CD1c-positive myeloid dendritic cell (primary cell): ENCODE measurements at regions not wholly inside any gene's neighbourhood (a gene's known extent, or its start where the extent isn't known, plus 50 kb on each side); places are given as distances from the start of the nearest gene placed in this dataset.
"Not testable (repeated sequence)": the region's sequence is repeated elsewhere in the genome, so short reads cannot be mapped to it uniquely, and the experiment has no call there.

Experiments used
- DNase-seq: peaks from one replicate; pipeline ENCODE4 v3.0.0-alpha.2; 2016; ENCODE audit errors: extremely low spot score

DNA sequence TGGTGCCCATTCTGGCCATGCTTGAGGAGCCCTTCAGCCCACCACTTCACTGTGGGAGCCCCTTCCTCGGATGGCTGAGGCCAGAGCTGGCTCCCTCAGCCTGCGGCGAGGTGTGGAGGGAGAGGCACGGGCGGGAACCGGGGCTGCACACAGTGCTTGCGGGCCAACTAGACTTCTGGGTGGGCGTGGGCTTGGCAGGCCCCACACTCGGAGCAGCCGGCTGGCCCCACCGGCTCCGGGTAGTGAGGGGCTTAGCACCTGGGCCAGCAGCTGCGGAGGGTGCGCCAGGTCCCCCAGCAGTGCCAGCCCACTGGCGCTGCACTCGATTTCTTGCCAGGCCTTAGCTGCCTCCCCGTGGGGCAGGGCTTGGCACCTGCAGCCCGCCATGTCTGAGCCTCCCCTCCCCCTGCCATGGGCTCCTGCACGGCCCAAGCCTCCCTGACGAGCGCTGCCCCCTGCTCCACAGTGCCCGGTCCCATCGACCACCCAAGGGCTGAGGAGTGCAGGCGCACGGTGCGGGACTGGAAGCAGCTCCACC is 554.2 kb downstream of the GABRG2 start:
- not testable (repeated sequence) for DNase-seq

- no peak for DNase-seq
These were observed 556.5 kb downstream of the GABRG2 start for GRCh38 chr5:162624110-162624509.

DNA sequence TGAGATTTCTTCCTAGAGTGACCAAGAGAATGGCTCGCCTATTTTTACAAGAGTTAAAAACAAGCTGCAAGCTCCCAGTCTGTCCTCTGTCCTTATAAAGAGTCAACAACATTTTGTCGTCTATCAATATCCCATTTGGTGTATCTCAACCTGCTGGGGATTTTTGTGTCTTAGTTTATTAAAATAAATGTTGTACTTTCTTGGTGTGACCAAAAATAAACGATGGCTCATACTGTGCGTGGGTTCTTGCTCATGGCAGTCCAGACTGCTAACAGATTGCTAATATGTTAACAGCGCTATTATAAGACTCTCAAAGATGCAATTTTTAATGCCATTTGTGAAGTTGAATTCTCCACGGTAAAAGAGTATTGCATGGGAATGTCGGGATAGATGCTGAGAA is 569.9 kb downstream of the GABRG2 start:
- no peak for DNase-seq

DNA sequence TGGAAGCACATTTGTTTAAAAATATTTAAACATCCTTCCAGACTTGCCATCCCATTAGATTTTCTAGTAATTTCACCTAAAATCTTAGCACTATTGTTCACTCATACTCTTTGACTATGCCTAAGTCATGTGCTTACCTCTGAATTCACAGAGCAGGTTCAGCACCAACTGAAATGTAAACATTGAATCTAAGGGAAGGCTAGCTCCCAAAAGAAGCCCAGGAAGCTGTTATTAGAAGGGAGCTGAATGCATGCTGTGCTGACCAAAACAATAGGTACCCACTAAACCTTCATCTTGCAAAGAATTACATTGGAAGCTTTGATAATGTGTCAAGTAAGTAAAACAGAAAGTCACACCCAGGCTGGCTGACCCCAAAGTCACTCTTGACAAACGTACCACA is 571.3 kb downstream of the GABRG2 start:
- no peak for DNase-seq

- DNase-seq = no peak
These were observed 573.7 kb downstream of the GABRG2 start for GRCh38 chr5:162641142-162641813.

DNA sequence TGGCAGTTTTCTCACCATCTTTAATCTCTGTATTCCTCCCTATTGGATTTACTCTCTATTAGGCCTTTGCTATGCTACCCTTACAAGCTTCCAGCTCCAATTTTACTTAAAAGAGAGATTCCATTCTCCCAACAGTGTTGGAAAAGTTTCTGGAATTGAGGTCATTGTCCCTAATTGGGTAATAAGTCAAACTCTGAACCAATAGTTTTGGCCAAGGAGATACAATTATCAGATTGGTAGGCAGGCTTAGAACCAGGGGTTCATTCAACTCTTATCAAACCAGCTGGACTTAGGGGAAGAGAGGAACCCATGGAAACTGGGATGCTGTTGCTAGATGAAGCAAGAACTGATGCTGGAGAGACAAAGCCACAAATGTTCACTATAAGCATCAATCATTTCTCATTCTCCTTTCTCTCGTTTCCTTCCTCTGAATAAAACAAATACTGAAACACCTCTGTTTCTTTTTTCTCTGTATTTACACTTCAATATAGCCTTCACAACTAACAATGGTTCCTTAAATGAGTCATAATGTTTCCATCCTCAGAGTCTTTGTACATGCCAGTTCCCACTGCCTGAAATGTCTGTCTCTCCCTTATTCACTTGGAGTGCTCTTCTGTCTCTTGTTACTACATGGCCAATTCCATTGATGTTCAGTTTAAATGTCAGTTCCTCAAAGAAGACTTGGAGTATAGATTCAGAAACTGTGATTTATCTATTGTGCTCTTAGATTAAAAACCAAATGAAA is 587.3 kb downstream of the GABRG2 start:
- DNase-seq = no peak

DNA sequence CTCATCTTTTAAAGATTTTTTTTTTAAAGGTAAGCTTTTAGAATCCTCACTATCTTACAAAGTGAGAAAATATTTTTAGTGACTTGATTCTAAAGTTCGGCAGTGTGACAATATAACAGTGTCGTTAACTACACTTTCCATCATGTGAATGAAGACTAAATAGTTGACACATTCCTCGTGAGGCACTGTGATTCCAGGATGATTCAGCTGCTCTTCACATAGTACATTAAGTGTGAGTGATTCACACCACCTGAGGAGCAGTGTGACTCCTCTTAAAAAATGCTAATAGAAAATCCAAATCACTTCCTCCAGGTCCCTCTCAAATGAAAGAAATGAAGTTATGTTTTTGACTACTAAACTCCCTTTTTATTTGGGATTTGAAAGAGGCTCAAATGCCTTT is 589.5 kb downstream of the GABRG2 start:
- DNase-seq = no peak

DNA sequence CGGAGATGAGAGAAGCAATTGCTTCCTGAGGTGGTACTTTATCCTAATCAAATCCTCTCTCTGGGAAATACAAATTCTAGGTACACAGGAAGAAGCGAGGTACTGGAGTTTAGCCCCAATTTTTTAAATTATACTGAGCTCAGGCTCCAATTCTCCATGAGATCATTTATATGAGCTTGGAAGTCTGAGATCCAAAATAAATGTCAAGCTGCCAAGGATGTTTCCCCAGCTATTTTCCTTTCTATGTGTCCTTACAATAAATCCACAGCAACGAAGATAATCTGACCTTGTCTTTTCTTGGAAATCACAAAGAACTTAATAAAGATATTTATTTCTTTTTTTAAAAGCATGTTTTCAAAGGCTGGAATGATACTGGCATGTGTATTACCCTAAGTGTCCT is 597.3 kb downstream of the GABRG2 start:
- no peak for DNase-seq

- no peak for DNase-seq
These were observed 601.4 kb downstream of the GABRG2 start for GRCh38 chr5:162668926-162669325.

DNA sequence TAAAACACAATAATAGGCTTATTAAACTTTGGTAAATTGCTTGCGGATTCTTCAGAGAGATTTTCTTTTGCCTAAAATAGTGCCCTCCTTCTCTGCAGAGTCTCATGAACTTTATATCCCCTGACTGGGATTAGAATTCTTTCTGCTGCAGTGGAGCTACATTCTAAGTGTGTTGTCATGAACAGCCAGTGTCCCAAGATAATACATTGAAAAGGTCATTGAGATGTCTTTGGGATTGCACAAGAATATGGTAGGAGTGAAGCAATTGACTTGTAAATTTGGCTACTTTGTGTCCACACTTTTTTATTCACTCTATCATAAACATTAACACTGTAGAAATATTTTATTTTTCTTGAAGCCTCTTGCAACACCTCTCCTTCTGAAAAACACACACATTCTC is 604.5 kb downstream of the GABRG2 start:
- no peak for DNase-seq

GRCh38 chr5:162683284-162683683 is 615.7 kb downstream of the GABRG2 start:
- no peak for DNase-seq

- DNase-seq = no peak
These were observed 616.6 kb downstream of the GABRG2 start for GRCh38 chr5:162684145-162684544.

DNA sequence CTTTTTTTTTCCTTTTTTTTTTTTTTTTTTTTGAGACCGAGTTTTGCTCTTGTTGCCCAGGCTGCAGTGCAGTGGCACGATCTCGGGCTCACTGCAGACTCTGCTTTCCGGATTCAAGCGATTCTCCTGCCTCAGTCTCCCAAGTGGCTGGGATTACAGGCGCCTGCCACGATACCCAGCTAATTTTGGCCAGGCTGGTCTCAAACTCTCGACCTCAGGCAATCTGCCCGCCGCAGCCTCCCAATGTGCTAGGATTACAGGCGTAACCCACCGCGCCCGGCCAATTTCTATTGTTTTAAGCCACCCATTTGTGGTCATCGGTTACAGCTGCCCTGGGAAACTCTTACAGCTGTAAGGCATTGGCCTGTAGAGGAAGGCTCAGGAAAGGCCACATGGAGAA is 617.7 kb downstream of the GABRG2 start:
- DNase-seq = no peak

DNA sequence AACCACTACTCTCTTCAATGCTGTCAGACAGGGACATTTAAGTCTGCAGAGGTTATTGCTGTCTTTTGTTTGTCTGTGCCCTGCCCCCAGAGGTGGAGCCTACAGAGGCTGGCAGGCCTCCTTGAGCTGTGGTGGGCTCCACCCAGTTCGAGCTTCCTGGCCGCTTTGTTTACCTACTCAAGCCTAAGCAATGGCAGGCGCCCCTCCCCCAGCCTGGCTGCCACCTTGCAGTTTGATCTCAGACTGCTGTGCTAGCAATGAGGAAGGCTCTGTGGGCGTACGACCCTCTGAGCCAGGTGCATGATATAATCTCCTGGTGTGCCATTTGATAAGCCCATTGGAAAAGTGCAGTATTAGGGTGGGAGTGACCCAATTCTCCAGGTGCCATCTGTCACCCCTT is 628.7 kb downstream of the GABRG2 start:
- not testable (repeated sequence) for DNase-seq

DNA sequence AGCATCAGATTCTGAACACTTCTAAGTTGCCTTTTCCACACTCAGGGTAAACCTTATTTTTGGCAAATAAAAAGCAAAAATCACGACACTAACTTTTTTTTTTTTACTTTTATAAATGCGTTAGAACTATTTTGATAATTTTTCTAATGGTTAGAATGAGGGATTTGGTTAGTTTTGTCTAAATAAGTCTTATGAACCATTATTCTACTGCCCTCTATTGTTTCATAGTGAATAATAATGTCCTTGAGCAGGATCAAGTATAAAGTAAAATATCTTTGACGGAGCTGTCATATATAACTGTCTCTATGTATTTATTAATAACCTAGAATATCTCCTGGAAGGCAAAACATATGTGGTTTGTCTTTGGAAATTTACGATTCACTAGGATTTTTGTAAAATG is 631.8 kb downstream of the GABRG2 start:
- DNase-seq = no peak

DNA sequence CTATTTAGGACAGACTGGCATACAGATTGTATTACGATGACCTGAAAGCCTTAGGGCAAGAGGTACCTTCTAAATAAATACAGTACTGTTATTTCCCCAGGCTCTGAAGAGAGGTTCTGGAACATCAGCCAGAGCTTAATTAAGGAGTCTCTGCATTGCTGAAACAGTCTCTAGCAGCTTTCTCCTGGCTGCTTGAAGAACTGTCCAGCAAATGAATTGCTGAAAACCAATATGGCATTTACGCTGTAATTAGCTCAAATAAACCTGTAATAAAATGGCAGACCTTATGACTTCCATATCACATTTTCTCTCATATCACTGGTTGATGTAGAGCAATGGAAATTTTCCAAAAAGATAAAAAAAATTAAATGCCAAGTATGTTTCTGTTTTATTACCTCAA is 636.3 kb downstream of the GABRG2 start:
- DNase-seq = no peak

- no peak for DNase-seq
These were observed 643.7 kb downstream of the GABRG2 start for GRCh38 chr5:162711244-162711643.

- no peak for DNase-seq
These were observed 652.1 kb downstream of the GABRG2 start for GRCh38 chr5:162719720-162720119.

GRCh38 chr5:162721125-162721524 is 653.6 kb downstream of the GABRG2 start:
- no peak for DNase-seq

DNA sequence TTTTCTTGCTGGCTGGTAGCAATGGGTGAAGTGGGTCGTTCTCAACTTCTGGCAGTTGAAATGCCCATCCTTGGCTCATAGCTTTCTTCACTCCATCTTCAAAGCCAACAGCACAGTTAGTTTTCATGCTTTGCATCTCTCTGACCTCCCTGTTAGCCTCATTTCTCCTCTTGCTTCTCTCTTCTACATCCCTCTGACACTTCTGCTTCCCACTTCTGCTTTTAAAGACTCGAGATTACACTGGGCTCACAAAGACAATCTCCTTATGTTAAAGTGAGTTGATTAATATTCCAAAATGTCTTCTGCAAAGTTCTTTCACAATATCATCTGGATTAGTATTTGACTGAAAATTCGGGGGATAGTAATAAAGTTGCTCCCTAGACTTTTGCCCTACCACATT is 684.8 kb upstream of the CCNG1 start:
- DNase-seq = no peak

DNA sequence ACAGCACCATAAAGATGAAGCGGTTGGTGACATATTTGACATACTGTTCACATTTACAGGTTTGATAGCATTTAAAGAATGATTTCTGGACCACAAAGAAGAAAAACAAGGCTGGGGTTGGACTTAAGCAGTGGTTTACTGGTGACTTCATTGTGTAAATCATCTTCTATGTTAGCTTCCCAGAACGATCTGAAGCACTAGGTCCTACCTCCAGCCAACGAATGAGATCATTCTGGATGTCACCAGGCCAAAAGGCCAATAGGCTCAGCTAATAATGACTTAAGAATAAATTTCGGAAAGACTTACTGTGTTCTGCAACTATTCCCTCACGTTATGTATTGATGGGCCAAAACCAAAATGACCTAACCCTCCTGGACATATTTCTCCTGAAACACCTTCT is 675.3 kb upstream of the CCNG1 start:
- no peak for DNase-seq

GRCh38 chr5:162769019-162769418 is 668.4 kb upstream of the CCNG1 start:
- DNase-seq = no peak

DNA sequence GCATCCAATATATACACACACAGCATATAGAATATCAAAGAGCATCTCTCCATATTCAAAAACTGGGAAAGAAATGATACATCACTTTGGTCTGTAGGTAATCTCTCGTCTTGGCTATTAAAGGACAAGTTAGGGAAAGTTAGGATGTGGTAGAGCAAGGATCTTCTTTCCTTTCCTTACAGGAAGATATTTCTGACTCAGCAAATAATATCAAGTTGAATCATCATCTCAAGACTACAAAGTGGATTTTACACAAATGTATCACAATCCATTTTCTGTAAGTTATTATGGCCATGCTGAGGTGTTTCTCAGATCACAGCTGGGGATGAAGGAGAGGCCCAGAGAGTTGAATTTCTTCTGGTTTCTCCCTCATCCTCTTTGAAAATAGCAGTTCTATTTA is 651.7 kb upstream of the CCNG1 start:
- DNase-seq = no peak
